22Rv1 (cell line): ENCODE measurements at regions not wholly inside any gene's neighbourhood (a gene's known extent, or its start where the extent isn't known, plus 50 kb on each side); places are given as distances from the start of the nearest gene placed in this dataset.

ENCODE experiments used
- CTCF ChIP-seq: fragments of 450-650 bp; IDR thresholded peaks from 2 replicates; pipeline ENCODE4 v1.5.1; 2017; ENCODE audit warnings: mild to moderate bottlenecking
- ZFX ChIP-seq: fragments of 450-650 bp; IDR thresholded peaks from 2 replicates; pipeline ENCODE4 v1.6.1; 2017; ENCODE audit warnings: antibody characterized with exemption, borderline replicate concordance

DNA sequence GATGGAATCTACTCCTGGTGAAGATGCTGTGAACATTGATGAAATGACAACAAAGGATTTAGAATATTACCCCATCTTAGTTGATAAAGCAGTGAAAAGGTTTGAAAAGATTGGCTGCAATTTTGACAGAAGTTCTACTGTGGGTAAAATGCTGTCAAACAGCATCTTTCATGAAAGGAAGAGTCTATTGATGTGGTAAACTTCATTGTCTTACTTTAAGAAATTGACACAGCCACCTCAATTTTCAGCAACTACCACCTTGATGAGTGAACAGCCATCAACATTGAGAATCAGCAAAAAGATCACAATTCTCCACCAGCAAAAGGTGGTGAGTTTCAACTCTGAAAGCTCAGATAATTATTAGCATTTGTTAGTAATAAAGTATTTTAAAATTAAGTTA, 310.3 kb upstream of the RBMS1 start:
- no peak for TF ChIP-seq CTCF
- TF ChIP-seq ZFX, result no peak
